HG03520 (cell line): ENCODE measurements at regions not wholly inside any gene's neighbourhood (a gene's known extent, or its start where the extent isn't known, plus 50 kb on each side); places are given as distances from the start of the nearest gene placed in this dataset.

Experiments used
- ATAC-seq: cut with Tn5 transposase; IDR thresholded peaks from one replicate; pipeline ENCODE4 v1.9.1; 2021; ENCODE audit warnings: mild to moderate bottlenecking, moderate library complexity; ENCODE audit not compliant: unreplicated experiment

GRCh38 chr9:89234205-89235067 lies 55.8 kb upstream of the SHC3 start:
- ATAC-seq: peak; percentile 61

DNA sequence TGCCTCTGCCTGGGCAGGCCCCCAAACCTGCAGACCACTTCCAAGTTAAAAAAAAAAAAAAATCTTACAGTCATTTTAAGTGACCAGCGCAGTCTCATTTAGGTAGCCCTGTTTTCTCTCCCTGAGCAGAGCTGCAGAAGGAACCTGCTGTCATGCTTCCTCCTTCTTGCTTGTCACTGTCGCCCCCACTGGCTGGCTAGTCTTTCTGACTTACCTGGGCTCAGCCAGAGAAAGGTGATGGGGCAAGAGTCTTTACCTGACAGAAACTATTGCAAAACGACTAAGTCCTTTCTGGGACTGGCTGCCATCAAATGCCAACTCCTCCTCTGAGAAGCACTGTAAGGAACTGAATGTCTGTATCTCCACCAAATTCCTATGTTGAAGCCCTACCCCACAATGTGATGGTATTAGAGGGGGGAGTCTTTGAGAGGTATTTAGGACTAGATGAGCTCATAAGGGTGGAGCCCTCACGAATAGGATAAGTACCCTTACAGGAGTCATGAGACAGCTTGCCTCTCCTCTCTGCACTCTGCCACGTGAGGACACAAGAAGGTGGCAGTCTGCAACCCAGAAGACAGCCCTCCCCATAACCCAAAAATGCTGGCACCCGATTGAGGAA lies 58.4 kb upstream of the SHC3 start:
- ATAC-seq: no peak

- ATAC-seq: no peak
Measured at GRCh38 chr9:89238424-89238823, 59.8 kb upstream of the SHC3 start.

- ATAC-seq: no peak
Measured at GRCh38 chr9:89243296-89244061, 64.9 kb upstream of the SHC3 start.

GRCh38 chr9:89246840-89247239 lies 64.2 kb upstream of the CKS2 start:
- no peak for ATAC-seq

DNA sequence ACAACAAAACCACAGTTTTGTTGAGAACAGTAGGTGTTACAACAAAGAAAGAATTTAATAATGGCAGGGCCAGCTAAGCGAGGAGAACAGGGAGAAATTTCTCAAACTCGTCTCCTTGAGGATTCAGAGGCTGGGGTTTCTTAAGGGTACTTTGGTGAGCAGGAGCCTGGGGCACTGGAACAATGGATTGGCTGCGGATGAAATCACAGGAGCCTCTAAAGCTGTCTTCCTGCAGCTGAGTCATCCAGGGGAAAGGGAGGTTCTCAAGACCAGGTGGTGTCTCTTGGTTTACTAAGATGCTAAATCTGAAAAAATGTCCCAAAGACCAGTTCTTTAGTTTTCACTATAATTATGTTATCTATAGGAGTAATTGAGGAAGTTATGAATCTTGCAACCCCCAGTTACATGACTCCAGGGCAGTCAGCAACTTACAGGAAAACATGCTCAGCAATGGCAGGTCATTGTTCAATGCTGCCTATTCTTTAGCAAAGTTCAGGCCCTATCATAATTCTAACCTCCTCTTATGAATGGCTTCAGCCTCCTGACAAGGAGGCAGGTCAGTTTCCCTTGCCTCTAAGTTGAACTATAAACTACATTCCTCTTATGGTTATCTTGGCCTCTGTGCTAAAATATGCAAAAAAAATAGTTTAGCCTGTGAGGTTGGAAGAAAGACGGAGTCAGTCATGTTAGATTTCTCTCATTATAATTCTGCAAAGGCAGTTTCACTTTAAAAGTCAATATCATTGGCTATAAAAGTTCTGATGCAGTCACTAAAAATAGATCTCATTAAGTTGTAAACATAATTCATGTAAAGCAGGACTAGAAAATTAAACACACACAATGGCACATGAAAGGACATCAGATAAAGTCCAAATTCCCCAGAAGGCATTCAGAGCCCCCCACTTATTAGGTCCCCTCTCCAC lies 63.3 kb upstream of the CKS2 start:
- ATAC-seq: no peak

DNA sequence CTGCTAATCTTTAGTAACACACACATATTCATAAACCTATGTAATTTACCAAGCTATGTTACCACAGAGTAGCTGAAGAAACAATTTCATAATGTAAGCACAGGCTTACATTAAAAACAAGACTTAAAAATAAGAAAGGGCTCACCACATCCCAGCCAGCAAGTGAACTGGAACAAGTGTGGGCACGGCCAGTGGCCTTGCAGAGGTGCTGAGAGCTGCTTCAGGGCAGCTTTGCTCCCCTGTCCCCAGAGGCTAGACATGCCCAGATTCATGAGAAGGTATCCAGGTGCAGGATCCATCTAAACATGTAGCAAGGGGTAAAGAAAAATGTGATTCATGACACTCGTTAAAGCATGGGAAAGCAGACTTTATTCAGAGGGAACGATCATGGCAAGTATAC lies 62.0 kb upstream of the CKS2 start:
- no peak for ATAC-seq

GRCh38 chr9:89252651-89253267 lies 58.2 kb upstream of the CKS2 start:
- no peak for ATAC-seq

DNA sequence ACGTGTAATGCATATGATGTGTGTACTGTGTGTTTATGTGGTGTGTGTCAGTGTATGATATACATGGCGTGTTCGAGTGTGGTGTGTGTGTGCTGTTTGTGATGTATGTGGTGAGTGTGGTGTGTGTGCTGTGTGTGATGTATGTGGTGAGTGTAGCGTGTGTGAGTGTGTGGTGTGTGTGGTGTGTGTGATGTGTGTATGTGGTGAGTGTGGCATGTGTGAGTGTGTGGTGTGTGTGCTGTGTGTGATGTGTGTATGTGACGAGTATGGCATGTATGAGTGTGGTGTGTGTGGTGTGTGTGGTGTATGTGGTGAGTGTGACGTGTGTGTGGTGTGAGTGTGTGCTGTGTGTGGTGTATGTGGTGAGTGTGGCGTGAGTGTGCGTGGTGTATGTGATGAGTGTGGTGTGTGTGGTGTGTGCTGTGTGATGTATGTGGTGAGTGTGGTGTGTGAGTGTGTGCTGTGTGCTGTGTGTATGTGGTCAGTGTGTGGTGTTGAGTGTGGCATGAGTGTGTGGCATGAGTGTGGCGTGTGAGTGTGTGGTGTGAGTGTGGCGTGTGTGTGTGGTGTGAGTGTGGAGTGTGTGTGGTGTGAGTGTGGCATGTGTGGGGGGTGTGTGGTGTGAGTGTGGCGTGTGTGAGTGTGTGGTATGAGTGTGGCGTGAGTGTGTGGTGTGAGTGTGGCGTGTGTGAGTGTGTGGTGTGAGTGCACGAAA lies 56.8 kb upstream of the CKS2 start:
- no peak for ATAC-seq

DNA sequence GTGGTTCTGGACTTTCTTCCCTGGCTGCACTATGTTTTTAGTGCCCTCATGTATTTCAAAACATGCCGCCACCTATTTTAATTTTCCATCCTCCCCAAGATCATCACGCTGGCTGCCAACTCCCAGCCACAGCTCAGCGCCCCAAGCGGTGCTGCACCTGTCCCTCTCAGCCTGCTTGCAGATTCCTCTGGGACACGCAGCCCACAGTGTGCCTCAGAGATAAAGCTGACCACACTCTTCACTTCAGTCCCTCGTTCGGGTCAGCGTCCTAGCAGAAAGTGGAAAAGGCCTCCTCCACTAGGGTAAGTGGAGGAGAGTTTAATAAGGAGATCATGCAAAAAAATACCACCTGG lies 56.2 kb upstream of the CKS2 start:
- no peak for ATAC-seq

DNA sequence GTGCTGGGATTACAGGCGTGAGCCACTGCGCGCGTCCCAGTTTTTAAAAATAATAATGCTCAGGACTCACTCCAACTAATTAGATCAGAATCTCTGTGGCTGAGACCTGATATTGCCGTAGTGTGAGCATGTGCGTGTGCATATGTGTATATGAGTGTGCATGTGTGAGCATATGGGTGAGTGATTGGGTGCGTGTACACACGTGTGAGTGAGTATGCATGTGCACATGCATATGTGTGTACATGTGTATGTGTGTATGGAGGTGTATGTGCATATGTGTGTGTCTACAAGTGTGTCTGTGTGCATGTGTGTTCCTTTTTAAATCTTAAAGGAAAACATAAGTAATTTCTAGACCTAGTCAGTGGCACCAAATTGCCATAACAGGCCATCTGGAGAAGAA lies 54.8 kb upstream of the CKS2 start:
- ATAC-seq: no peak

- ATAC-seq: no peak
Measured at GRCh38 chr9:89256642-89257041, 54.4 kb upstream of the CKS2 start.

GRCh38 chr9:89260525-89260924 lies 50.5 kb upstream of the CKS2 start:
- ATAC-seq: no peak
